ENCODE measurements at regions not wholly inside any gene's neighbourhood (a gene's known extent, or its start where the extent isn't known, plus 50 kb on each side); places are given as distances from the start of the nearest gene placed in this dataset.

DNA sequence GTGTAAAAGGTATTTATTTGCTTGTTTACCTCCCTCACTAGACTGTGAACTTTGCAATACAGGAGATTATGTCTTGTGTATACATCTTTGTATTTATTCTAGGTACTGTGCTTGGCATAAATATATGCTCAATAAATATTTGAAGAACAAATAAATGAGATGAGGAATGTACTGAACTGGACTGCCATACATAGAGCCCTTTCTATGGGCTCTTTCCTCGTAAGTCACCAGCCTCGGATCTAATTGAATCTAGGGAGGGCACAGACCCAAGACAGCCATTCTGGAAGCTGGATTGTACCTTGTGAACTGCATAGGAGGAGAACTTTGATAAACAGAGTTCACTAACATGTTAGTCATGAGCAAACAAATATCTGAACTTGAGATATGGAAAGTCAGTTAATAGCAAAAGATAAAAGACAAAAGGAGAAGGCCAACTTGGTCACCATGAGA is 503.9 kb downstream of the INSC start:
- no peak for DNase-seq (ENCODE audit: low read depth in 3 of 3)

GRCh38 chr11:15621565-15621964 is 506.8 kb downstream of the INSC start:
- DNase-seq (ENCODE audit: low read depth in 3 of 3) = no peak

DNA sequence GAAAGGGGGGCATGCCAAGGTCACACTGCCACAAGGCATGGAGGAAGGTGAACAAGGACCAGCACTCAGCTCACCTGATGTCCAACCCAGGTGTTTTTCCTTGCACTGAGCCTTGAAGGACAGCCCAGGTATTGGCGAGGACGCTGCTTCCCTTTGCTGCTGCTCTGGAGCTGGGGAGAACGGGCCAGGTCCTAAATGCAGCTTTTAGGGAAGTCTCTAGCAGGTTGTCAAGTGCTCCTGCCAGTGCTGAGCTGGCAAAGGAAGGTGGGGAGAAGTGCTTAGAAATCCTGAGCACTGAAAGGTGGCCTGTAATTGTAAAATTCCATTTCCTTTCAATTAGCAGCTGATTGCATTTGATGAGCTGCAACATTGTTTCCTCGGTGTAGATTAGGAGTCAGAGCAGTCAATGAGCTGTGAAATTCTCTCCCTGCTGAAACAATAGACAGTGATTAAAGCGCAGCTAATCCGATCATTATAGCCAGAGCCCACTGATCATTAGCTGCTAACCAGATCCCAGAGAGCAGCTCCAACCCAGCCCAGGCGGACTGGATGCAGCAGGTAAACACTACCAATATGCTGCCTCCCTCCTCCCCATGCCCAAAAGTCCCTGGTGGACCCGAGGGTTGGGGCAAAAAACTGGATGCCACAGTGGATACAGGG is 507.6 kb downstream of the INSC start:
- DNase-seq (ENCODE audit: low read depth in 3 of 3) = no peak

DNA sequence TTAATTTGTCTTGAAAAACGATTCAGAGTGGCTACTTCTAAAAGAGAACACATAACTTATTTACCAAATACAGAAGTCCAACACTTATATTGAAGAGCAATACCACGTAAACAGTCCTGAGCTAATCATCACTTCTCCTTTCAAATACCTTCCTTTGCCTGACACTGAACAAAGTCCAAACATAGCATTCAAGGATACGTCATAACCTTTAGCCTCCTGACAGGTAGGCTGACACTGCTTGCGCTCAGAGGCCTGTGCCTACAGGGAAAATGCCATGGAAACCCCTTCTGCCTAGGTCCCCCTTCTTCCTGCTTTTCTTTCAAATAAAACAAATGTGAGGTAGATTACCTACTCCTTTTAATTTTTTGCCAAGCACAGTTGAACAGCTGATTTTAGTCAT is 510.0 kb downstream of the INSC start:
- no peak for DNase-seq (ENCODE audit: low read depth in 3 of 3)

DNA sequence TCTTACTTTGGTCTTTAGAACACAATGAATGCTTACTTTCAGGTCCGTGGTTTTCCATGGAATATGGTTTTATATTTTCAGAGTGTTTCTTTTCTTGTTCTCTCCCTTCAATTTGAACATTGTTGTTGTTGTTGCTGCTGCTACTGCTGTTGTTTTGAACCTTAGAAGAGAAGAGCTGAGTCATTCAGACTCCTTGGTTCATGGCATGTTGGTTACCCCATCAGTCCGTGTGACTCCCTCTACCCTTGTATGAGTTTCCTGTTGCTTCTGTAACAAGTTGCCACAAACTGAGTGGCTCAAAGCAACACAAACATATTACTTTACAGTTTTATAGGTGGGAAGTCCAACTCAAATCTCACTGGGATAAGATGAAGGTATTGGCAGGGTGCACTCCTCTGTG is 511.0 kb downstream of the INSC start:
- no peak for DNase-seq (ENCODE audit: low read depth in 3 of 3)

DNA sequence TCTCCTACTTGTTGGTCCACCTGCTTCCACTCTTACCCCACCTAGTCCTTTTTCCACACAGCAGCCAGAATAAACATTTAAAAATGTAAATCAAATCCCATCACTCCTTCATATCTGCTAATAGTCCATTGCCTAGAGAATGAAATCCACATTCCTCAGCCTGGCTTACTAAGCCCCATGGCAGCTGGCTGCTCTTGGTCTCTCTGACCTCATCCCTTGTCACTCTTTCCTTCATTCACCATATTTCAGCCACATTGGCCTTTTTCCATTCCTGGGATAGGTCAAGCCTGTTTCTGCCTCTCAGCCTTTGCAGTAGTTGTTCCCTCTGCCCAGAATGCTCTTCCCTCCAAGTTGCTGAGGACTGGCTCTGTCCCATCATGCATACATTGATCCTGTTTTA is 512.8 kb downstream of the INSC start:
- no peak for DNase-seq (ENCODE audit: low read depth in 3 of 3)

DNA sequence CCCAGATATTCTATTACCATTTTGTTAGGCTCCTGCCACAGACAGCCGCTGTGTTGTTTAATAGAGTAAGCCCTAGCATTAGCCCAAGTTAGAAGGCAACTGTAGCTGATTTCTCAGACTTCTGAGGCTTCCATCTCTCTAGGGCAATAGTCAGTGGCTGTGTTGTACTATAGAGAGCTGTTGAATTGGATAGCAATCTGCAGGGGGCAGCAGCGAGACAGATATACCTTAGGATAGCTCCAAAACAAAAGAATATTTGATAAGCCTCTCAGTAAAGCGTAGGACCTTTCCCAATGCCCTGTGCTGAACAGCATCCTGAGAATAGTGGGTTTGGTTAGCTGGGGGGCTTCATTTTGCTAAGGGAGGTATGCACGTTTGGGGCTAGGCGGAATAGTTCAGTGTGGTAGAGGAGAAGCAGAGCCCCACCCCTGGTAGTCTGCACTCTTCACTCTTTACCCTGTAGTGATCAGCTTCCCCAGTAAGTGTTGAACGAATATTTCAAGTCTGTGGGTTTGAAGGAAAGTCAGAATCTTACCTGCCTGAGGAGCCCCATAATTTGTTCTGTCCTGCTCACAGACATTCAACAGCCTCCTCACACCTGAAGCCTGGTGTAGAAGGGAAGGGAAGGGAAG is 515.1 kb downstream of the INSC start:
- DNase-seq (ENCODE audit: low read depth in 3 of 3) = no peak

- no peak for DNase-seq (ENCODE audit: low read depth in 3 of 3)
Observed at GRCh38 chr11:15630896-15631295, 516.2 kb downstream of the INSC start.

DNA sequence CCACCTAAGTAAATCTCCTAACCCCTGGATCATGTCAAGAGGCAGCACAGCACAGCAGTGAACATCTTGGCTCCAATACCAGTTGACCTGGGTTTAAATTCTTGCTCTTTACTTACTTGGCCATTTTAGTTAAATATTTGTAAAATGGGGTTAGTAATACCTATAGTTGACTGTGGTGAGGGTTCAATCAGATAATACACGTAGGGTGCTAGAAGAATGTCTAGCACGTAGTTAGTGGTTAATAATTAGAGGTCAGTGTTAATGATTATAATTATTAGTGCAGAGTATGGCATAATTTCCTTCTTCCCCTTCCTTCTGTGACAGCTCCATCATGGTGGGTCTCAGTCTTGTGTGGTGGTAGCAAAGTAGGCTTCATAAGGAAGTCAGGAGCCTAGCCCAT is 520.8 kb downstream of the INSC start:
- DNase-seq (ENCODE audit: low read depth in 3 of 3) = no peak

- DNase-seq (ENCODE audit: low read depth in 3 of 3) = no peak
Observed at GRCh38 chr11:15636521-15637089, 521.9 kb downstream of the INSC start.

- no peak for DNase-seq (ENCODE audit: low read depth in 3 of 3)
Observed at GRCh38 chr11:15638386-15638787, 523.7 kb downstream of the INSC start.

DNA sequence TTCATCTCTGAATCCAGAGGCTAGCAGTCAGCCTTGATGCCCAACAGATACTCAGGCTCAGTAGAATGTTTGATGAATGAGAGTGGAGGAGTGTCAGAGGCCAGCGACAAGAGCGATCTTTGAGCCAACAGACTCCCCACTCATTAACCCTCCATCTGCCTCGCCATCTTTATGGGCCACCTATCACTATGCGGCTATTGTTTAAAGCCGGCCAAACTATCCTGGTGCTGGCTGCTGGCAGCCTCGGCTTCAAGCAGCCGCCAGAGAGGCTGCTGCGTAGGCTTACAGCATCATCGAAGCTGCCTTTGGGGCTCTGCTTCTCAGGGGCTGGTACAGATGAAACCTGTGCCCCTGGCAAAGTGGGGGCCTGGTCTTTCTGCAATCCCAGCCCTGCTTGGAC is 525.6 kb downstream of the INSC start:
- no peak for DNase-seq (ENCODE audit: low read depth in 3 of 3)

- DNase-seq (ENCODE audit: low read depth in 3 of 3) = no peak
Observed at GRCh38 chr11:15641271-15642045, 526.7 kb downstream of the INSC start.

DNA sequence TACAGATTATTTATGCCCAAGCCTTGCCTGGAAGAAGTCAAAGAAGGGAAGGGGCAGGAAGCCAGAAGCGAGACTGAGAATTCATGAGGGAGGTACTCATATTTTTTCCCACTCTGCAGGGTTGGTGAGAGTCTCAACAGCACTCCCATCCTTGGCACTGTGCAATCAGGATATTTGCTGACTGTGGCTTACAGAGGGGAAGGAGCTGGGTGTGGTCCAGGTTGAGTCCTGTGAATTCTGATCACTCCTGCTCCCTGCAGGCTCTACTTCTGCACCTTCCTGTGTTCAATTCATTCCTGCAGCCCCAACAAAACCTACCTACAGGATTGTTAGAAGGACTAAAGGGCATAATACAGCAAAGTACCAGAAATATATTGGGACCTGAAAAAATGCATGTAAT is 530.5 kb downstream of the INSC start:
- no peak for DNase-seq (ENCODE audit: low read depth in 3 of 3)

DNA sequence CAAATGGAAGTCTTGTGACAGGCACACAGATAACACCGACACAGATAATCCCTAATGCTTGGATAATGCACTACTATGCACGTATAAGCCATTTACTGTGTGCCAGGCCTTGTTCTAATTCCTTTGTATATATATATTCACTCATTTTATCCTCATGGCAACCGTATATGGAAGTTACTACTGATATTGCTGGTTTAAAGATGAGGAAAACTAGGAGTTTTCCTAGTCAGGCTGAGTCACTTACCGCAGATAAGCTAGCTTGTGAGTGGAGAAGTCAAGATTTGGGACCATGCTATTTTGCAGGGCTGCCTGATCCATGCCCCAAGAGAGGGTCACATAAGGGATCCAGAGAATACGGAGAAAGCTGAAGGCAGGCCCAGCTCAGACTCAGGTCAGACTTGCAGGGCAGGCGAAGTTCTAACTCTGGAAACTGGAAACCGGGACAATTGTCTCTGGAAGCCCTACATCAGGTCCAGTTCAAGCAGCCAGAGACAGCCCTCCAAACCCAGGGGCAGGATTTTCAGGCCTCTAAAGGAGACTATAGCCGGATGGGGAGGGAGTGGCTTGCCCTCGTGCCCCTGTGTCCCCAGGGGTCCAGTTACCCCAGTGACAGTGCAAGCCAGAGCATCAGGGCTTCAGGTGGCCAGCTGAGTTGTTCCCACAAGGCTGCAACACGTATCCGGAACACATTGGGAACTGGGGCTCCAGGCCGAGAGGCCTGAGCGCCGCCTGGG is 534.8 kb downstream of the INSC start:
- DNase-seq (ENCODE audit: low read depth in 3 of 3) = no peak

GRCh38 chr11:15650105-15650938 is 535.6 kb downstream of the INSC start:
- peak; percentile 37 to 73 (median 58) for DNase-seq (ENCODE audit: low read depth in 3 of 3)

GRCh38 chr11:15651033-15651432 is 536.3 kb downstream of the INSC start:
- DNase-seq (ENCODE audit: low read depth in 3 of 3) = no peak

DNA sequence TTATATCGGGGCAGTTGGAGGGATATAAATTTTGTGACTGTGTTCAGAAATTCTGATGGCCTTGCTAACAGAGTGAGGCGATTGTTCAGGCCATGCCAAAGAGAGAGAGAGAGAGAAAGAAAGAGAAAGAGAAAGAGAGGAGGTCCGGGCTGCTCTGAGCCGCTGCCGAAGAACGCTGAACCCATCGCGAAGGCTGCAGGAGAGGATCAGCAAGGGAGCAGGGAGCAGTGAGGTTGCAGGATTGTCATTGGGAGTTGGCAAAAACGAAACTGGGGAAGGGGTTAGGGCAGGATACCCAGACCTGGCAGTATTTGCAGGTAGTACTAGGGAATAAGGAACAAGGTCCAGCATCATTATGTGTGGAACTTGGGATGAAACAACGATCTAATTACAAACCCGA is 537.1 kb downstream of the INSC start:
- DNase-seq (ENCODE audit: low read depth in 3 of 3) = no peak

DNA sequence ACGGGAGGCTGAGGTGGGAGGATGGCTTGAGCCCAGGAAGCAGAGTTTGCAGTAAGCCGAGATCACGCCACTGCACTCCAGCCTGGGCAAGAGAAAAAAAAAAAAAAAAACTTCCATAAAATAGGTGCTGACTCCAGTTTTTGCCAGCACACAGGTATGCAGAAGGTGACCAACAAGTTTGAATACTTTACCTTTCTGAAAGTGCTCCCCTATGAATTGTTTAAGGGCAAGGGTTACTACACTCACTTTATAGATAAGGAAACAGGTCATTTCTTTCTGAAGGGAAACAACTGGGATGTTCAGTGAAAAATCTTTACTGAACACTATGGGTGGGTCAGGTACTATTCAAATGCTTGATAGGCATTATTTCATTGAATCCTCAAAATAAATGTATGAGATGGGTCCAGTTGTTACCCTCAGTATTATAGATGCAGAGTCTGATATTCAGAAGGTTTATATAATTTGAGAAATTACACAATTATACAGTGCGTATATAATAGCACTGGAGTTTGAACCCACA is 538.5 kb downstream of the INSC start:
- no peak for DNase-seq (ENCODE audit: low read depth in 3 of 3)

DNA sequence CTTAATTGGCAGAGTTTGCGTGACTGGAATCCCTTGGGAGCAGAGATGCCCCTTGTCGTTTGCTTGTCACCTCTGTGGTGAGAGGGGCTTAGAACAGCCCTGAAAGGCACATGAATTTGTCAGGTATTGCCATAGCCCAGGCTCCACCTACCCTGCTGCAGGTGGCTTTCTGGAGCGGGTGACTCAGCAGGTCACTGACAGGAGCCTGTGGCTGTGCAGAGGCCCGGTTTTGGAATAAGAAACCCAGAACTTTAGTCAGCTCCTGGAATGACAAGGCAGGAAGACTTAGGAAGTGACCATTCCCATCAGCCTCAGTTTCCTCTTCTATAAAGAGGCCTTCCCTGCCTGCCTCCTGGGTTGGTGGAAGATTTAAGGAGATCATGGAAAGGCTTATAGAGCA is 539.7 kb downstream of the INSC start:
- no peak for DNase-seq (ENCODE audit: low read depth in 3 of 3)

GRCh38 chr11:15655552-15655951 is 540.8 kb downstream of the INSC start:
- DNase-seq (ENCODE audit: low read depth in 3 of 3) = no peak

Measured in stimulated activated CD4-positive, alpha-beta T cell treated with anti-CD3 and anti-CD28 coated beads, TNF-alpha, amount 100 ng/mL, for 24 hours (primary cell).